Right lobe of liver (tissue), 6 donors: ENCODE measurements at regions not wholly inside any gene's neighbourhood (a gene's known extent, or its start where the extent isn't known, plus 50 kb on each side); places are given as distances from the start of the nearest gene placed in this dataset.
"Not testable (repeated sequence)": the region's sequence is repeated elsewhere in the genome, so short reads cannot be mapped to it uniquely, and the experiment has no call there.

Experiments used
- ATAC-seq, 4 donors: fragments of 200-7000 bp; cut with Tn5 transposase; one replicate each; pipeline ENCODE4 v1.9.1; 2020; ENCODE audit warnings: mild to moderate bottlenecking in 4 of 4, moderate library complexity in 4 of 4
- DNase-seq, 3 donors: peaks; one replicate each; pipeline ENCODE4 v3.0.0-alpha.2; 2020
- H3K27ac ChIP-seq, 3 donors: fragments of 200-600 bp; one replicate each; pipeline ENCODE4 v1.8.0; 2022
- H3K27me3 ChIP-seq, 2 donors: fragments of 200-600 bp; one replicate each; pipeline ENCODE4 v1.8.0; 2022
- H3K36me3 ChIP-seq, 4 donors: fragments of 200-600 bp; sonication (generic) in 1 of 4; one replicate each; pipeline versions ENCODE4 v1.5.1 to v1.8.0; 2017 to 2022; ENCODE audit warnings: control low read depth in 1 of 4
- H3K4me1 ChIP-seq, 4 donors: fragments of 200-600 bp; sonication (generic) in 1 of 4; one replicate each; pipeline versions ENCODE4 v1.5.1 to v1.8.0; 2017 to 2022; ENCODE audit warnings: control low read depth in 1 of 4
- H3K4me3 ChIP-seq, 3 donors: fragments of 200-600 bp; one replicate each; pipeline ENCODE4 v1.8.0; 2022
- H3K9me3 ChIP-seq, 4 donors: fragments of 200-600 bp; sonication (generic) in 1 of 4; one replicate each; pipeline versions ENCODE4 v1.5.1 to v1.8.0; 2017 to 2022; ENCODE audit warnings: control low read depth in 1 of 4
- CTCF ChIP-seq, 4 donors: fragments of 200-600 bp in 3 of 4; fragments of 450-650 bp in 1 of 4; IDR thresholded peaks; one replicate each; pipeline versions ENCODE4 v1.5.1 to v1.8.0; 2016 to 2022; ENCODE audit warnings: antibody characterized with exemption in 4 of 4, mild to moderate bottlenecking in 2 of 4
- POLR2A ChIP-seq: fragments of 450-650 bp; IDR thresholded peaks from one replicate; pipeline ENCODE4 v1.6.1; 2017; ENCODE audit warnings: antibody characterized with exemption, mild to moderate bottlenecking
- WGBS: methylation state at CpG from one replicate; pipeline ENCODE4 v1.1.6; 2018; ENCODE audit warnings: low coverage, low lambda C conversion rate; ENCODE audit not compliant: insufficient coverage; ENCODE audit errors: missing lambda C conversion rate; 5-methylcytosine and 5-hydroxymethylcytosine counted together
- intact Hi-C, 2 donors: fragments of 100-400 bp; cut with DNase I; formaldehyde crosslinking; loops; one replicate each; pipeline versions ENCODE4 v1.11.2 to v1.14.1; 2022
- donor health status: DM: no; HTN: yes; CAD: no.
- donor health status: DM: no; HTN: no; CAD: no.
- donor health status: DM: no; HTN: no; CAD: no.
- donor health status: DM: no; HTN: yes; CAD: no.
- donor health status: DM: no; HTN: yes; CAD: no.

GRCh38 chr13:65504213-65504612 is 1725.9 kb downstream of the PCDH9 start:
- H3K36me3 ChIP-seq, result no peaks in the 10 kb centered on the region
- H3K4me1 ChIP-seq, result no peaks in the 10 kb centered on the region
- no peak for TF ChIP-seq CTCF (IDR thresholded peaks at IDR 0.05)
- no peak for TF ChIP-seq POLR2A
- no peak overlapping the region for H3K4me3 ChIP-seq
- H3K9me3 ChIP-seq, result no peaks in the 10 kb centered on the region
- 32% methylated on average over 1 of the region's 1 CpG for WGBS
- intact Hi-C loops, result no loop called here
- no peak overlapping the region for H3K27ac ChIP-seq
- no peak for DNase-seq
- ATAC-seq, result no peak
- no peaks in the 10 kb centered on the region for H3K27me3 ChIP-seq

- H3K36me3 ChIP-seq, result no peaks in the 10 kb centered on the region
- H3K4me3 ChIP-seq, result no peak overlapping the region
- TF ChIP-seq CTCF (IDR thresholded peaks at IDR 0.05) (no peak), POLR2A (no peak)
- DNase-seq, result no peak
- no peak overlapping the region for H3K27ac ChIP-seq
- no peak for ATAC-seq
- 27% methylated on average over 3 of the region's 3 CpGs for WGBS
- no peaks in the 10 kb centered on the region for H3K9me3 ChIP-seq
- H3K27me3 ChIP-seq, result no peaks in the 10 kb centered on the region
- no peaks in the 10 kb centered on the region for H3K4me1 ChIP-seq
- intact Hi-C loops, result no loop called here
Observed at GRCh38 chr13:65500481-65500880, 1729.7 kb downstream of the PCDH9 start.

- ATAC-seq, result no peak
- no peak overlapping the region for H3K27ac ChIP-seq
- no peaks in the 10 kb centered on the region for H3K36me3 ChIP-seq
- H3K4me3 ChIP-seq, result no peak overlapping the region
- intact Hi-C loops, result no loop called here
- H3K9me3 ChIP-seq, result no peaks in the 10 kb centered on the region
- H3K27me3 ChIP-seq, result no peaks in the 10 kb centered on the region
- no peak for TF ChIP-seq CTCF (IDR thresholded peaks at IDR 0.05)
- no peak for TF ChIP-seq POLR2A
- H3K4me1 ChIP-seq, result no peaks in the 10 kb centered on the region
- 57% methylated on average over 1 of the region's 1 CpG for WGBS
- DNase-seq, result no peak
Observed at GRCh38 chr13:65499256-65499655, 1730.9 kb downstream of the PCDH9 start.

- no peak overlapping the region for H3K4me3 ChIP-seq
- ATAC-seq, result no peak
- no peaks in the 10 kb centered on the region for H3K36me3 ChIP-seq
- H3K27me3 ChIP-seq, result no peaks in the 10 kb centered on the region
- TF ChIP-seq POLR2A (no peak), CTCF (IDR thresholded peaks at IDR 0.05) (no peak)
- H3K9me3 ChIP-seq, result no peaks in the 10 kb centered on the region
- H3K27ac ChIP-seq, result no peak overlapping the region
- H3K4me1 ChIP-seq, result no peaks in the 10 kb centered on the region
- intact Hi-C loops, result no loop called here
- no peak for DNase-seq
Observed at GRCh38 chr13:65497265-65497664, 1732.9 kb downstream of the PCDH9 start.

GRCh38 chr13:65490725-65491124 is 1739.4 kb downstream of the PCDH9 start:
- intact Hi-C loops, H3K36me3 ChIP-seq, ATAC-seq, H3K4me1 ChIP-seq, H3K9me3 ChIP-seq, DNase-seq, H3K4me3 ChIP-seq, H3K27ac ChIP-seq, H3K27me3 ChIP-seq: not testable (repeated sequence)
- 25% methylated on average over 1 of the region's 1 CpG for WGBS
